COR-L47 (cell line): ENCODE measurements at regions not wholly inside any gene's neighbourhood (a gene's known extent, or its start where the extent isn't known, plus 50 kb on each side); places are given as distances from the start of the nearest gene placed in this dataset.
A peak's percentile ranks its signal among the peaks of the same experiment; 100 is the strongest.
"Not testable (repeated sequence)": the region's sequence is repeated elsewhere in the genome, so short reads cannot be mapped to it uniquely, and the experiment has no call there.

ENCODE experiments used
- DNase-seq: peaks from one replicate; lab custom pipeline; 2025; lab: John Stamatoyannopoulos, UW

DNA sequence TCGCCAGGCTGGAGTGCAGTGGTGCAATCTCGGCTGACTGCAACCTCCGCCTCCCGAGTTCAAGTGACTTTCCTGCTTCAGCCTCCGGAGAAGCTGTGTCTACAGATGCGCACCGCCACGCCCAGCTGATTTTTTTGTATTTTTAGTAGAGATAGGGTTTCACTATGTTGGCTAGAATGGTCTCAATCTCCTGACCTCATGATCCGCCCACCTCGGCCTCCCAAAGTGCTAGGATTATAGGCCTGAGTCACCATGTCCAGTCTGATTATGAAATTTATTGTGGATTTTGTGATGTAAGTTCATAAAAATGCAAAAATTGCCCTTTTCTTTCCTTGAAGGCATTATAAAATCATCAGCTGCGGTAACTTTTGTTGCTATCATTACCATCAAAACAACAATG is 1688.3 kb upstream of the ADGRL3 start:
- not testable (repeated sequence) for DNase-seq

DNA sequence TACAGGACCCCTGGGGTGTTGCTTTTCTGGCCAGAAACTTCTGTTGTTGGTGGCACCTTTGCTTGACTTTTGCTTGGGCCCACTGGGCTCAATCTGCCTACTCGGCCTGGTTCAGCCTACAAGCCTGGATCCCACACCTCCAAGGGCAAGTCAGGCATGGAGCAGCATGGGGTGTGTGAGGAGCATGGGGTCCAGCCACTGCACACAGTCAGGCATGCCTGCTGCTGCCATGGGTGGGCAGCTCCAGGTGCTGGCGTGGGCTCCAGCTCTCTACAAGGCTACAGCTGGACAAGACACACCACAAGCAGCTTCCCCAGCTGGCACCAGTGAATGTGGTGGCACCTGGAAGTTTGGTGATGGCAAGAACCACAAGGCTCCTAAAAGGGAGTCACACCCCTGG is 1683.1 kb upstream of the ADGRL3 start:
- DNase-seq: no peak

DNA sequence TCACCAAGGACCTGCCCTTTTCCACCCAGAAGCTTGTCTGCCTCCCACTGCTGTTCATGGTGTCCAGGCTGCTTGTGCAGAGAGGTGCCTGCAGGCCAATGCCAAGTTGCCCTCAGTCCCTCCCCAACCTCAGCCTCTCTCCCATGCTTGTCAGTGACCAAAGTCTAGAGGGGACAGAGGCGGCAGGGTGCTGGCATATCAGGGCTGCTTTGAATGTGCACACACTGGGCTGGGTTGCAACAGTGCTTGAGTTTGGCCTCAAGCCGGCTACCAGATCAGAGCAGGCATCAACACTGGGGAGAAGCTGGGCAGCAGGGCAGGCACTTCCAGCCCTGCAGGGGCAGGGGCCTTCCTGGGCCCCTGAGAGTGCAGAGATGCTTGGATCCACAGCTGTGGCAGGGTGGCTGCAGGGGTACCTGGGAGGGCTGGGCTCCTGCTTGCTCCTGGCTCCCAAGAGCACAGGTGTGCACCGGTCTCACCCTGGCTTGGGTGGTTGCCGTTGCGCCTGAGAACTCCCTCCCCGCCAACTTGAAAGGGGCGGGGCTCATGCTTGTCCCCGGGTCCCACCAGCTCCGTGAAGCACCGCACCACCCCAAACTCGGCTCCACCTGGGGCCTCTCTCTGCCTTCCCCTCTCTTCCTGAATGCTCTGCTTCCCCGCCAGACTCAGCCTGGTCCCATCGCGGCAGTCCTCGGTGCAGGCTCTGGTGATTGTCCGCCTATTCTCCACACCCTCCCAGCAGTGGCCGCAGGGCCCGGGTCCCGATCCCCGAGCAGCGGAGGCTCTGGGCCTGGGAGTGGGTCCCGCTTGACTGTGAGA is 1681.9 kb upstream of the ADGRL3 start:
- DNase-seq: no peak

DNA sequence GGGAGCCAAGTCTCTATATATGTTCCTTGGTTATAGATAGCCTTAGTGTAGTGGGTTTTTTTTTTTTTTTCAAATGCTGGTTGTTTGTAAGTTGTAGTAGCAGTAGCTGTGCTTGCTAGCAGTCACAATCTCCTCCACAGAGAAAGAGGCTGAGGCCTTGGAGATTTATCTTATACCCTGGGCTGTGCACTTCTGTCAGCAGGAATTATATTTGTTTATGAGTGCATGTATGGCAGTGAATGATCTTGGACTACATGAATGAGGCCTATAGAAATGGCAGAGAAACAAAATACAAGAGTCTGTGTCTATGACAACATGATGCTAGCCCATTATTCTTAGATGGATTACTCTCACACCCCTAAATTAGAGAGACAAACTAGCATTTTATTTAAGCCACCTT is 1674.2 kb upstream of the ADGRL3 start:
- DNase-seq: no peak

DNA sequence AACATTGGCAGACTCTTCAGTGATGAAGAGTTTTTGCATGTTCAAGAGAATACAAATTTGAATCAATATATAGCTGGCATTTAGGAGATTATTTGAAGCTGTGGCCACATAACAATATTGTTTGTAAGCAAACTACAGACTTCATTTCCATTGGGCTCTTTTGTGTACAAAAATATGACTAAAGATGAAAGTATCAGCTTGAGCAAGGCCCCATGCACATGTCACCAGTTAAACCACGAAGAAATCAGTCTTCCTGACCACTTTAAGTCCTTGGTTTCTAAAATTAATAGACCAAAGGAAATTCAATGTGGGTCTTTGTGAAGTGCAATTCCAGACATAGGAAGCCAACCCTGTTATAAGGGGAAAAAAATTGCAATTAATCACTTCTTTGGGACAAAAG is 1664.6 kb upstream of the ADGRL3 start:
- DNase-seq: no peak

DNA sequence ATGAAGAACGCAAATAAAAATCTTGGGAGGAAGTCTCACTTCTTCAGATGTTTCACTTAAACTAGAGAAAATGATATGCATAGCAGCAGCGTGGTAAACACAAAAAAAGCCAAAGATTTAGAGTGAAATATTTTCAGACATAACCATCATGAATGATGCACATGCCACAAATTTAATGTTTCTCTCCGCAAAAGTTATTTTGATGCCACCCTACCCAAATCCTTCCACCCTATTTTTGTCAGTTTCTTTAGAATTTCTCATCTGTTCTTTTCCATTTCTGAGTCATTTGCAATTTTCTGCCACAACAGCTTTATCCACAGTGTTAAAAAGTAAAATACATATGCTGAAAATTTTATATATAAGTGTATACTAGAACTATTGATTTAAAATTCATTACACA is 1663.7 kb upstream of the ADGRL3 start:
- no peak for DNase-seq

DNA sequence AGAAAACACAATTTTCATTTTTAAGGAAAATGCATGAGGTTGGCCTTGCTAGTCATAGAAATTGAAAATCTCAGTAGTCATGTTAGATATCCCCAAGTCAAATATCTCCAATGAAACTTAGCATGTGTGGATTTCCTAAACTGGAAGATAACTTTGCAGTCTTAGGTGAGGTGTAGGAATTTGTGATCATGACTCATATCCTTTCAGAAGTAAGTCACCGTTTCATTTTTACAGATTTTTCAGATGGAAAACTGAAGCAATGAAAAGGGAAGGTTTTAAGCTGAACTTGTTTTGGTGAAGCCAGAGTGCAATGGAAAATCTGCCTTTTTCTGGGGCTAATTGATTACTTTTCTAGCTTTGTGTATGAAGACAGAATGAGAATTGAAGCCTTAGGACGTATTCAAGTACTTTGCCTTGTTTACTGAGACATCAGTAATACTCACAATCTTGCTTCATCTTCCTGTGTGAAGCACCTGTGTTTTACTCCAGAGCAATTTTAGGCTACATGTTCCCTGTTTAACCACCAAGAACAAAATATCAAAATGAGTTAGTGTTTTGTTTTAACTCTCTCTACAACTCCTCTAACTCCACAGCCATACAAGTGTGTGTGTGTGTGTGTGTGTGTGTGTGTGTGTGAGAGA is 1662.8 kb upstream of the ADGRL3 start:
- DNase-seq: no peak

DNA sequence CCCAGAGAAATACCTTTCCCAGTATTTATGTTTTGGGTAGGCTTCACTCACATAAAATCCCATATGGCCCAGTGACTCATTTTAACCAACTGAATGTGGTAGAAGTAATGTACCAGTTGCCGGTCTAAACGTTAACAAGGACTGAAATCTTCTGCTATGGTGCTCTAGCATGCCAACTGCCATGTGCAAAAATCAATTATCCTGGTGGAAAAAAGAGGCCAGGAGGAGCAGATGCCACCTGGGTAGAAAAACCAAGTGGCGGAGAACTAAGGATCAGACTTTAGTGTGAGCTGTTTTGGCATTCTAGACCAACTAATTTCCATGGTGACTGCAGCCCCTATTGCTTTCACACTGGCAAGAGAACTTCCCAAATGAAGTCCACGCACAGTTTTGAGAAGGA is 1660.7 kb upstream of the ADGRL3 start:
- DNase-seq: no peak

DNA sequence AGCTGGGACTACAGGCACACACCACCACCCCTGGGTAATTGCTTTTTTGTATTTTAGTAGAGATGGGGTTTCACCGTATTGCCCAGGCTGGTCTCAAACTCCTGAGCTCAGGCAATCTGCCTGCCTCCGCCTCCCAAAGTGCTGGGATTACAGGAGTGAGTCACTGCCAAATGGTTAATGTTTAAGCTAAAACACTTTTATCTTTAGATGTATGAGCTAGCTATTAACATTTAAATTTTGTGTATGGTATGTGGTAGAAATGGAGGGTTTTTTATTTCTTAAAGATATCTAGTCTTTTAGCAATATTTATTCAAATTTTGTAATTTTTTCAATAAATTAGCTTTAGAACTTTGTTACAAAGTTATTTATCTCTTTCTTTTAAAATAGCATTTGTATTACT is 1659.8 kb upstream of the ADGRL3 start:
- DNase-seq: no peak

DNA sequence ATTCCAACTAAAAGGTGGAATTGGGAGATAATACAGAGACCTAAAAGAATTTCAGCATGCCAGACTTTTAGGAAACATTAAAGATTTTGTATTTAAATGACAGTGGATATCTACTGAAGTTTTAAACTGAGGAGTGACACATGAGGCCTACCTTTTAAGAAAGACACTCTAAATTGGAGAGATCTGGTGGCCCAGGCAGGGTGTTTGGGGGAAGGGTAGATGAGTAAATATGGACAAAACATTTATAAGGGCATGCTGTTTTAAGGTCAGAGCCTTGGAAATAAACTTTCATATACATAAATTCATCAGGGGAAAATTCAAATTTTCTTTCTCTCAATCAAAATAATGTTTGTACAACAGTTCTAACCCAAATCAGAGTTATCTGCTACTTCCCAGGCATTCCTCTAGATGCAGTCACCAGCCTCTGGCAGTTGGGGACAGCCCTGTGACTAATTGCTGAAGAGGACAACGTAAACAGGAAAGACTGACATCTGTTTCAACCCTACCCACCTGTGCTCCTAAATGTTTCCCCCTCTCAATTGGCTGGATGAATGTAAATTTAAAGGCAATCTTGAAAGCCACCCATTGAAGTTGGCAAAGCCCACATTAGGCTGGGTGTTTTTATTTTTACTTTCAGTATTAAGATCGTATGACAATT is 1646.9 kb upstream of the ADGRL3 start:
- no peak for DNase-seq

DNA sequence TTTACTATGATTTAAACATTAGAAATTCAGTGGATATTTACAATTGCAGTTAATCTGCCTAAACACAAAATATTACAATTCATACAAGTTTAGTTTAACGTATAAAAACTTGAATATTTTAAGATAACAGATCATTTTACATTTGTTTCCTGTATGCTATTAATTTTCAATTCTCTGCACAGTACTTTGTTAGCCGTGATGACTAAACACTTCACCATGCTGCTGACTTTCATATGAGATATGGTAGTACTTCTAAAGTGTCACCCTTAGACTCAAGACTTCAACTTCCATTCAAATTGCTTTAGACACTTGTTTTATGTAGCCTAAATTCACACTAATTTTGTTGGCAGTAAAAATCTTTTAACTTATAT is 1646.4 kb upstream of the ADGRL3 start:
- DNase-seq: no peak

DNA sequence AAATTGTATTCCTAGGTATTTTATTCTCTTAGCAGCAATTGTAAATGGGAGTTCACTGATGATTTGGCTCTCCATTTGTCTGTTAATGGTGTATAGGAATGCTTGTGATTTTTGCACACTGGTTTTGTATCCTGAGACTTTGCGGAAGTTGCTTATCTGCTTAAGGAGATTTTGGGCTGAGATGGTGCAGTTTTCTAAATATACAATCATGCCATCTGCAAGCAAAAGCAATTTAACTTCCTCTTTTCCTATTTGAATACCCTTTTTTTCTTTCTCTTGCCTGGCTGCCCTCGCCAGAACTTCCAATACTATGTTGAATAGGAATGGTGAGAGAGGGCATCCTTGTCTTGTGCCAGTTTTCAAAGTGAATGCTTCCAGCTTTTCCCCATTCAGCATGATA is 1643.9 kb upstream of the ADGRL3 start:
- DNase-seq: not testable (repeated sequence)

DNA sequence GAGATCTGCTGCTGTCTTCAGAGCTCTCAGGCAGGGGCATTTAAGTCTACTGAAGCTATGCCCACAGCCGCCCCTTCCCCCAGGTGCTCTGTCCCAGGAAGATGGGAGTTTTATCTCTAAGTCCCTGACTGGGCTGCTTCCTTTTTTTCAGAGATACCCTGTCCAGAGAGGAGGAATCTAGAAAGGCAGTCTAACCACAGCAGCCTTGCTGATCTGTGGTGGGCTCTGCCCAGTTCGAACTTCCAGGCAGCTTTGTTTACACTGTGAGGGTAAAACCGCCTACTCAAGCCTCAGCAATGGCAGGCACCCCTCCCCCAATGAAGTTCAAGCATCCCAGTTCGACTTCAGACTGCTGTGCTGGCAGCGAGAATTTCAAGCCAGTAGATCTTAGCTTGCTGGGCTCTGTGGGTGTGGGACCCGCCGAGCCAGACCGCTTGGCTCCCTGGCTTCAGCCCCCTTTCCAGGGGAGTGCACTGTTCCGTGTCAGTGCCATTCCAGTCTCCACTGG is 1639.9 kb upstream of the ADGRL3 start:
- DNase-seq: not testable (repeated sequence)

DNA sequence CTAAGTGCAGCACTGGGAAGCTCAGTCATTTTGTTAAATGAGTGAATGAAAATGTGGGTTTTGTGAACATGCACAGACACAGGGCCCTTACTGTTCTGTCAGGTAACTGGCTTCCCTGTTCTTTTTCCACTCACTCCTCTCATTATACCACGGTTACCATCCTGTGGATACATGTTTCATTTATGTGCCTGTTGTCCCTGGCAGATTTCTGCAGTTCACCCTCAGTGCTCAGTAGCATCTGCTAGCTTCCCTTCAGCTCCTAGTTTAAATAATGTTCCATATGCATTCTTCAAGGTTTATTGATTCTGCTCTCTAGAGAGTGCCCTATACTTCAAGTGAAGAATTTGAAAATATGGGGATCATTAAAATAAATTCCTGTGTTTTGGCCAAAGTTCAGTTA is 1634.3 kb upstream of the ADGRL3 start:
- no peak for DNase-seq

DNA sequence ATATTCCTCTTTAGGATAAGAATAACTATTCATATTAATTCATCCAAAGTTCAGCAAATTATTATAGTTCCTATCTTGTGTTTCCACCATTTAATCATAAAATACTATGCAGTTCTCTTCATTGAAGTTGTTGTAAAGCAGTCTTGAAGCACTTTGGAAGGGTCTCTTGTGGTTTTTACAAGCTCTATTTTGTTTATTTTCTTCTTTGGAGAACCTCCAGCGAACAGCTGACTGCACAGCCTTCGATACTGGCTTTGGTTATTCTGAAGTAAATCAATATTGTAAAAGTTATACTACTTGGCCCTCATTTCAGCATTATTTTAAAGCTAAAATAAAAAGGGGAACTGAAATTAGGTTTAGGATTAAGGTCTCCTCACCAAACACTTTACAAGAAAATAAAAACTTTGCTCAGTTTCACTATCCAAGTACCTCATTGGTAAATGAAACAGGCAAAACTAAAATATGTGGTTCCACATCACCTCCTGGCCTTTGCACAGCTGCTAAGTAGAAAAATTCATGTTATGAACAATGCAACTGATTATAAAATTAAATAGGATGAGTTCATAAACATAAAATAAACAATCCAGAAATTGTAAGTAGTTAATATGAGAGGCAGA is 1629.2 kb upstream of the ADGRL3 start:
- no peak for DNase-seq

DNA sequence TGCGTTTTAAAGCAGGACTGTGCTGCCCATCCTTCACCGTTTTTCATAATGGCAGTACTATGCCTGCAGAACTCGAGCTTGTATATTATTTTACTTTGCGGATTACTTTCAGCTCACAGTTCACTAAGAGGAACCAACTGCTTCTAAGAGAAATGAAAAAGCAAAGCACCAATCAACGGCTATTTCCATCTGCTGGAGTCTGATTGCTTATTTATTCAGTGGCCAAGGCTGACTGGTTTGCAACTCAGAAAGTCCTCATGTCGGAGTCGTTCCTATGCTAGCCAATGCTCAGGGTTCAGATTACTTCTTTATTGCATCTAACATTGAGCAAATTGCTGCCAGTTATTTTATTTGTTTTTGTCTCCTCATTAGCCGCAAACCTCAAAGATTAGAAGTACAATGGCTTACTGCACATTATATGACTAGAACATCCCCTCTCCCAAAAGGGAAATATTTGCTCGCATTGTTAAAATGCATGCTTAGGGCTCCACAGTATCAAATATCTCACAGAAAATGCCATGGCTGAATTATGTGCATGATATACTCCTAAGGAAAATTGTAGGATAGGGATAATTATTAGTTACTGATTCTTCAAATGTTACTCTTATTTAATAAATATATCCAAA is 1628.2 kb upstream of the ADGRL3 start:
- DNase-seq: peak; percentile 45

DNA sequence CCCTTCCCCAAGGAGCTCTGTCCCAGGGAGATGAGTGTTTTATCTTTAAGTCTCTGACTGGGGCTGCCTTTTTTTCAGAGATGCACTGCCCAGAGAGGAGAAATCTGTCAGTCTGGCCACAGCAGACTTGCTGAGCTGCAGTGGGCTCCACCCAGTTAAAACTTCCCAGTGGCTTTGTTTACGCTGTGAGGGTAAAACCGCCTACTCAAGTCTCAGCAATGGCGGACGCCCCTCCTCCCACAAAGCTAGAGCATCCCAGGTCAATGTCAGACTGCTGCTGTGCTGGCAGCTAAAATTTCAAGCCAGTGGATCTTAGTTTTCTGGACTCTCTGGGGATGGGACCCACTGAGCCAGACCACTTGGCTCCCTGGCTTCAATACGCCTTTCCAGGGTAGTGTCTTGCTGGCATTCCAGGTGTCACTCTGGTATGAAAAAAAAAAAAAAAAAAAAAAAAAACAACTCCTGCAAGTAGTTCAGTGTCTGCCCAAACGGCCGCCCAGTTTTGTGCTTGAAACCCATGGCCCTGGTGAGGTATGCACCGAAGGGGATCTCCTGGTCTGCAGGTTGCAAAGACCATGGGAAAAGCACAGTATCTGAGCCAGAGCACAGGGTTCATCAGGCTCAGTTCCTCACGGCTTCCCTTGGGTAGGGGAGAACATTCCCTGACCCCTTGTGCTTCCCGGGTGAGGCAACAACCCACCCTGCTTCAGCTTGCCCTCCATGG is 1616.1 kb upstream of the ADGRL3 start:
- no peak for DNase-seq

DNA sequence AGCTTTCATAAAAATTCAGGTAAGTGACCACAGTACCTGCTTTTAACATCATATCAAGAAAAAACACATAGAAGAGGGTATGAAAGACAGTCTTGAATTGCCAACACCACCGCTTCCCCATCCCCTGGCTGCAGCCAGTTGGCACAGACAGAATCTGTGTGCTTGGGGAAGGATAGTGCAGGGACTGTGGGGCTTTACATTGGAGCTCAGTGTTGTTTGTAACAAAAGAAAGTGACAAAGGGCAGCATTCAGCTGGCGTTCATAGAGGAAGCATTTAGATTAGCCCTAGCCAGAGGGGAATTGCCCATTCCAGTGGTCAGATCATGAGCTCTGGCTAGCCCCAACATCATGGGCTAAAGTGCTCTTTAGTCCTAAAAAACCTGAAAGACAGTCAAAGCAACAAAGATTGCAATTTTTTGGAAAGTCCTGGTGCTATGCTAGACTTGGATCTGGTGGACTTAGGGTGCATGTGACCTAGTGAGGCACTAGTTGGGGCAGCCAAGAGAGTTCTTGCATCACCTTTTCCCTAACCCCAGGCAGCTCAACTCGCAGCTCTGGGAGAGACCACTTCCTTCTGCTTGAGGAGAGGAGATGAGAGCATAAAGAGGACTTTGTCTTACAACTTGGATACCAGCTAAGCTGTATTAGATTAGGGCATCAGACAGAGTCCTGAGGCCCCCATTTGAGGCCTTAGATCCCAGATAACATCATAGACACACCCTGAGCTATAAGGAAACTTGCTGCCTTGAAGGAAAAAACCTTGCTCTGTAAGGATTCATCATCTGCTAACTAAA is 1602.4 kb upstream of the ADGRL3 start:
- DNase-seq: no peak

DNA sequence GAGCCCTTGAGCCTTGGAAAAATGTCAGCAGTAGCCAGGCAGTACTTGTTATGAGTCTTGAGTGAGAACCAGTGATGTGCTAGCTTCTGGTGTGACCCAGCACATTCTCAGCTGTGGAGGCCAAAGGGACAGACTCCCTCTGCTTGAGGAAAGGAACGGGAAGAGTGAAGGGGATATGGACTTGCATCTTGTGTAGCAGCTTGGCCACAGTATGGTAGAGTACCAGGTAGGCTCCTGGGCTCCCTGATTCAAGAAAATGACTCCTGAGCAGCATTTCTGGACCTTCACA is 1601.9 kb upstream of the ADGRL3 start:
- DNase-seq: no peak

DNA sequence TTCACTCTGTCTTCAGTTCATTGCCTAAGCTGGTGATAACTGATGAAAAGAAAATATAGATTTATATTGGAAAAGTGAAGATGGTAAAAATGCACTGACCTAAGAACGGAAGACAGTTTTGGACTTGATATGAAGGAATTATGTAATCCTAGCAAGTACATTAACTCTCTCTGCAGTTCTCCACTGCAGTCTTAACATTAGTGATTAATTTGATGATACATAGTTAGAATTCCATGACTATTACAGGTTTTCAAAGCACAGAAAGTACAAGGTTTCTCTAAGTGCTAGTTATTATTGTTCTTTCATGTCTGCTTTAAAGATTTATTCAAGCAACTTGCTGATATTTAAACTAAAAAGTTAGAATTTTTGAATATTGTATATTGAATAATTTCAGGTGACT is 1591.7 kb upstream of the ADGRL3 start:
- DNase-seq: no peak

DNA sequence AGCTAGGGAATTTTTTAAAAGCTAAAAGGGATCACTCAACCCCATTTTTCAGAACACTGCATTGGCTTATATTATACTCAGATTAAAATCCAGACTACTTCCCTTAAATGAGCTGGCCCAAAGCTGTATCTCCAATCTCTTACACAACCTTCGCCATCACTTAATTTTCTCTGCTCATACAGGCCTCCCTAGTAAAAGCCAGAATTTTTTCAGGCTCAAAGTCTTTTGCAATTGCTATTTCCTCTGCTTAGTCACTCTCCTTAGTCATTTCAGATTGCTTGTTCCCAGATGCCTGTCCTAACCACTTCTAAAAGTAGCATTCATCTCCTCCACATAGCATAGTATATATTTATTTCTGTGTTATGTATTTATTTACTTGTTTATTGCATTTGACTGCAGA is 1587.9 kb upstream of the ADGRL3 start:
- DNase-seq: no peak
